Renal cortex interstitium (tissue), 11 donors: ENCODE measurements at regions not wholly inside any gene's neighbourhood (a gene's known extent, or its start where the extent isn't known, plus 50 kb on each side); places are given as distances from the start of the nearest gene placed in this dataset.
"Not testable (repeated sequence)": the region's sequence is repeated elsewhere in the genome, so short reads cannot be mapped to it uniquely, and the experiment has no call there.

ENCODE experiments used
- DNase-seq, 11 donors: peaks; one replicate each; pipeline ENCODE4 v3.0.0-alpha.2; 2013; ENCODE audit warnings: low read depth in 9 of 11, low spot score in 4 of 11; ENCODE audit errors: extremely low read depth in 1 of 11

DNA sequence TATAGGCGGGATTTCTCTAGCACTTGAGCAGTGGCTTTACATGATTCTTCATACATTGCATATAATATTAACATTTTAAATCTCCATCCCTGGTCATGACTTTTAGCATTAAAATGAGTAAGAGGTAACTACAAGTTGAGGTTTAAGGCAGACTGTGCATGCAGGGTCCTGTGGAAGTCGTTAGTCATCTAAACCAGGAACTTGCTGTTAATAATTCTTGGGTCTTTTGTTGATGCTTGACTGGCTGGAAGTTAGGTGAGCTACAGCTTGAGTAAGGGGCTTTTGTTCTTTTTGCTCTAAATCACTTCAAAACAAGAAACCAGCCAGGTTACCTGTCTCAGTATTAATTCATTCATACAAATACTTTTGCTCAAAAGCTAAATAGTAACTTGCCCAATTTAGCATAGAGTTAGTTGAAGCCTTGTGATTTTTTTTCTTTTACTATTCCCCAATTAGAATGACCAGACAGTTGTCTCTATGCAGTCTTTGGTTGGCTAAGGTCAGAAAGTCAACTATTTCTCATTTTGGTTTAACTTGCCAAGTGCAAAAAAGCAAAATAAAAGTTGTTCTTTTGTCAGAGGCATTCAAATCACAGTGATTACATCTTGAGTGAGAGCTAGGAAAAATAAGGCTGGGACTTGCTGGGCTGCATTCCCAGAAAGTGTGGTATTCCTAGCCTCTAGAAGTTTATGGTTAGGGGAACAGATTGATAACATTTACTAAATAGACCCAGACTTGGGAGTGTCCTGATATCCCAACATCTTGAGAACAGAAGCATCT lies 516.9 kb downstream of the PDHA2 start:
- DNase-seq, result no peak

GRCh38 chr4:96366632-96367031 lies 526.7 kb downstream of the PDHA2 start:
- no peak for DNase-seq

- DNase-seq, result no peak
Observed at GRCh38 chr4:96375367-96375766, 535.5 kb downstream of the PDHA2 start.

GRCh38 chr4:96379524-96379923 lies 539.6 kb downstream of the PDHA2 start:
- no peak for DNase-seq

DNA sequence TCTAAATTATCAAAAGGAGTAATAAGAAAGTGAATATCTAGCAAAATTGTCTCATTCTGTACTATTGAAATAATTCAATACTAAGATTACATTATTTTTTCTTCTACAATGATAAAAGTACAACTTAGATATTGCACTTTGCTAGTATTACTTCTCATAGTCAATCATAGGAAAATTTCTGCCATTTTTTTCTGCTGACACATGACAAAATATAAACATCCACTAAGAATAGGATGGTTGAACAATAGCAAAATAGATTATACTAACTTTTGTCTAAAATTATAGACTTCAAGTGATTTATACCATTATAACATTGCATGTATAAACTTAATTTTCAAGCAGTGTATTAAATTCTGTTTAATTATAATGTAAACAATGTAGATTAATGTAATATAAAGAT lies 540.2 kb downstream of the PDHA2 start:
- DNase-seq, result no peak

DNA sequence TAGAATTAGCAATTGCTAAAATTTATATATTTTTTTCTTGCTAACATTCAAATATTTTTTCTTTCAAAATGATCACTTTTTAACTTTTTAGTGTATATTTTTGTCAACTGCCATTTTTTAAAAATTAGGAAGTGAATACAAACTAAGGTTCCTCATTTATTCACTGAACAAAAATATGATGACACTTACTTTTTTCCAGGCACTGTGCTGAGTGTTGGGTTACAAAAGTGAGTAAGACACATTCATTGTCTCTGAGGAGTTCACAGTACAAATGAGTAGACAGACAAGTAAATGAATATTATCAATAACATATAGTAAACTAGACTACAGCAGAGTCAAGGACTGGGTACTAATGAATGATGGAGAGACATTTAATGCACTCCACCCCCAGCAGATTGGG lies 543.5 kb downstream of the PDHA2 start:
- no peak for DNase-seq

DNA sequence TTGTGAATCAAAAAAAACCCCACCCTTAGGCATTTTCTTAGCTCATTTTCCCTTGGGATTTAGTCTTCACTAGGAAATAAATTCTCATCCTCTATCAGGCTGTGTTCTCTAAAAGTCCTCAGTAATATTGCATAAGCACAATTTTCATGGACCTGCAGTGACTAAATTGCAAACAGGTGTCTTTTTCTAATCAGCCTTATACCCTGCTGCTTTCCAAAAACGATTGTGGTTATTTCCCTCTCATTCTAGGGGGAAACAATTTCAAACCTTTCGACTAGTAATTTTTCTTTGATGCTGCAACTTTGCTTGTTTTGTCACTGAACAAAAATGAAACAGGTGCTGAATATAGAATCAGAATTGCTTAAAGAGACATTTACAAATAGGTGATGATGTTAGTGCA lies 549.9 kb downstream of the PDHA2 start:
- DNase-seq, result no peak

DNA sequence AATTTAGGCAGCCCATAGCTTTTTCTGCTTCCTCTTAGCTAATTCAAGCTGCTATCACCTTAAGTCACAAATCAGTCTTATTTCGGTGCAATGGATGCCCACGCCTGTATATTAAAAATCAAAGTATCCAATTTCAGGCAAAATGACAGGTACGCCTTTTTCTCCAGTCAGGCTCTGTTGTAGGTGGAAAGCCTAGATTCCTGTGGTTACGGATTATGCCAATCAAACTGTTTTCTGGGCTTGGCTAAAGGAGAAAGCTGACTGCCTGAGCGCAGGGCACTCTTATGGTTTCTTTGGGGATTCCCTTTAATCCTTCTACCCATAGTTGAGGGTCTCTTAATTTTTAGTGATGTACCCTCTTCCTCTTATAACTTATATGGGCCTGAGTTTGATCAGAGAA lies 550.5 kb downstream of the PDHA2 start:
- no peak for DNase-seq

GRCh38 chr4:96395747-96396146 lies 555.9 kb downstream of the PDHA2 start:
- DNase-seq, result no peak

DNA sequence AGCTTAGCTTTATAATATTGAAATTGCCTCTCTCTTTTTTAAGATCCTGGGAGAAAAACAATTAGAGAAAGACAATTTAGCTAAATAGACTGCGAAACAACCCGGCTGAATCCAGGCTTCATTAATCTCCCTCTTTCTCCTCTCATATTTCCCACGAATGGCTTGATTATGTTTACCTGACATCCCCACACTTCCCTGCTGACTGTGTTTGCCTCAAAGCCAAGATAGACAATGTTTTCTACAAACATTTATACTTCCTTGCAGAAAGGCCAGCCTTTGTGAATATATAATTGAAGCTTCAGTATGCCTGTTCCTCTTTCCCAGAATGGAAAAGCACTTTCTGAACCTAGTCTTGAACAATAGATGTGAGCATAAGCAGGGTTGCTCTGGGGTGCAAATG lies 566.8 kb downstream of the PDHA2 start:
- DNase-seq, result peak in 1 of 11 donors; percentile 1

GRCh38 chr4:96407225-96407624 lies 567.3 kb downstream of the PDHA2 start:
- DNase-seq, result peak in 1 of 11 donors; percentile 4

GRCh38 chr4:96407738-96408463 lies 568.0 kb downstream of the PDHA2 start:
- DNase-seq, result peak in 9 of 11 donors; percentile 4 to 27 (median 17)

- DNase-seq, result not testable (repeated sequence)
Observed at GRCh38 chr4:96414853-96415252, 575.0 kb downstream of the PDHA2 start.

DNA sequence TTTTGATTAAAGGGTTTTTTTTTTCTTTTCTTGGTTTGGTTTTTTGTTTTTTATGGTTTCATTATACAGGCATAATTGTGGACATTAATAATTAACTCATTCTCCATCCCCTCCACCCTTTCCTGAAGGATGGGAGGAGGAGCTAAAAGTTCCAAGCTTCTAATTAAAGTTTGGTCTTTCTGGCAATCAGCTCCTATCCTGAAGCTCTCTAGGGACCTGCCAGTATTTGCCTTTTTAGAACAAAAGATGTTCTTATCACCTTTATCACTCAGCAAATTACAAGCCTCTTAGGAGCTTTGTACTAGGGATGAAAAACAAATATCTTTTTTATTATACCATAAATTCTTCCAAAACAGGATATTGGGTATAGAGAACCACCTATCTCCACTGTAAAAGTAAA lies 589.8 kb downstream of the PDHA2 start:
- DNase-seq, result no peak

DNA sequence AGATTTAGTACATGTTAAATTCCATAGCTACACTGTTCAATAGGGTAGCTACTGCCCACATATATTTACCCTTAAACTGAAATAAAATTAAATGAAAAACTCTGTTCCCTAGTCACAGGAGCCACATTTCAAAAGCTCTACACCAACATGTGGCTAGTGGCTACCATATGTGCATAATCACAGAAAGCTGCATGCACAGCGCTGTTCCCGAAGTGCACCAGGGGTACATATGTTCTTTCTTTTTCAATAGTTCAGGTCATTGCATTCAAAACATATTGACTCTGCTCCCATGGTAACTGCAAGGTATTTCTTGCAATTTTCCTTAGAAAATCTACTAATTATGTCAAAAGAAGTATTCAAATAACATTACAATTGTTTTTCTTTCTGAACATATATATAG lies 591.2 kb downstream of the PDHA2 start:
- DNase-seq, result no peak

GRCh38 chr4:96448315-96448872 lies 608.5 kb downstream of the PDHA2 start:
- no peak for DNase-seq

DNA sequence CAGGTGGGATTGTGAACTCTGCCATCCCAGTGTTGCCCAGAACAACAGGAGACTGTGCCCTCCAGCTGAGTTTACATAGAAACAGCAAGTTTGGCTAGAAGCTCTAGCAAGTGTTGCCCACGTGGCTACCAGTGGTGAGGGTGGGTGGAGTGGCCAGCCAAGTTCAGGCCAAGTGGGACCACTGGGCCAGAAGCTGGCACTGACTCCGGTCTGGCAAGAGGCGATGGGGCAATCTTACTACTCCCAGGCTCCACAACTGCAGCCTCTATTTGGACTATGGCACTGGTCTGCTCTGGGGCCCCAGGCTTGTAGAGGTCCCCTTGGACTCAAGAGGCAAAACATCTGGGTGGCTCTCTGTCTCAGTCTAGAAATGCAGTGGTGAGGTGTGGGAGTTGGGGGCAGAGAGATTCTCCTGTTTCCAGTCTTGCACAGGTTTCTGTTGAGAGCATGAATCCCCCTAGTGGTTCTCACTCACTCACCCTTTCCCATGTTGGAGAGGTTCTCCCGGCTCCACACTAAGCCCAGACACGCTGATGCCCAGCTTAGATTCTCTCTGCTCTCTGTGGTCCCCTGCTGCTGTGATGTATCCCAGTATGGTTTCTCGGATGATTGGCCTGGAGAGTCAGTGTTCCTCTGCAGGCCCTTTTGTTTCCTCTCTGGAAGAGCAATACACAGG lies 615.3 kb downstream of the PDHA2 start:
- no peak for DNase-seq

GRCh38 chr4:96458031-96458430 lies 618.1 kb downstream of the PDHA2 start:
- DNase-seq, result not testable (repeated sequence)

DNA sequence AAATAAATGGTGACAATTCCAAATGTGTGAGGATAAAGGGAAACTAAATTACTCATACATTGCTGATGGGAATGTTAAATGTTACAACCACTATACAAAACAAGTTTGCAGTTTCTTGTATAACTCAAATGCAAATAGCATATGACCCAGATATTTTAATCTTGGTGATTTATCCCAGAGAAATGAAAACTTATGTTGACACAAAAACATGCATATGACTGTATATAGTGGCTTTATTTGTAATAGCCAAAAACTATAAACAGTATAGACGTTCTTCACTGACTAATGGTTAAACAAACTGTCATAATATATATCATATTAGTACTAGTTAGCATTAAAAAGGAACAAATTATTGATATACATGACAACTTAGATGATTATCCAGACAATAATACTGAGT lies 619.2 kb downstream of the PDHA2 start:
- DNase-seq, result no peak

GRCh38 chr4:96465834-96466233 lies 625.9 kb downstream of the PDHA2 start:
- no peak for DNase-seq
